Activated CD4-positive, alpha-beta memory T cell treated with anti-CD3 and anti-CD28 coated beads for 36 hours (primary cell): ENCODE measurements at regions not wholly inside any gene's neighbourhood (a gene's known extent, or its start where the extent isn't known, plus 50 kb on each side); places are given as distances from the start of the nearest gene placed in this dataset.

ENCODE experiments used
- CTCF ChIA-PET: fragments of 350-600 bp; sonication (Branson Sonifier 250); formaldehyde crosslinking; loops from one replicate; lab custom pipeline; 2021; ENCODE audit warnings: antibody characterized with exemption, inconsistent platforms; lab: Charles Lee
- POLR2A ChIA-PET: fragments of 350-600 bp; sonication (Branson Sonifier 250); formaldehyde crosslinking; loops from one replicate; lab custom pipeline; 2021; ENCODE audit warnings: antibody characterized with exemption; lab: Charles Lee
- DNase-seq: peaks from one replicate; pipeline ENCODE4 v3.0.0-alpha.2; 2020
- H3K27ac Mint-ChIP-seq: one replicate; pipeline ENCODE4 v1.8.0; 2021; ENCODE audit warnings: mixed read lengths
- H3K27me3 Mint-ChIP-seq: one replicate; pipeline ENCODE4 v1.8.0; 2021; ENCODE audit warnings: mixed read lengths
- H3K36me3 Mint-ChIP-seq: one replicate; pipeline ENCODE4 v1.8.0; 2021; ENCODE audit warnings: mixed read lengths
- H3K4me1 Mint-ChIP-seq: one replicate; pipeline ENCODE4 v1.8.0; 2021; ENCODE audit warnings: low read depth, mixed read lengths
- H3K4me3 Mint-ChIP-seq: one replicate; pipeline ENCODE4 v1.8.0; 2021; ENCODE audit warnings: mild to moderate bottlenecking, mixed read lengths
- H3K9me3 Mint-ChIP-seq: one replicate; pipeline ENCODE4 v1.8.0; 2021; ENCODE audit warnings: mixed read lengths
- intact Hi-C: fragments of 100-400 bp; cut with micrococcal nuclease; formaldehyde crosslinking; loops from one replicate; pipeline ENCODE4 v1.15.1; 2023

GRCh38 chr6:137350857-137351256 lies 131.7 kb upstream of the IFNGR1 start:
- Mint-ChIP-seq H3K4me1 (peaks cover 16% of the 10 kb centered on the region), H3K27ac (no peak overlapping the region), H3K4me3 (no peak overlapping the region), H3K27me3 (no peaks in the 10 kb centered on the region), H3K36me3 (no peaks in the 10 kb centered on the region), H3K9me3 (no peaks in the 10 kb centered on the region)
- DNase-seq = no peak
- ChIA-PET CTCF (interaction anchor here (1.0 to 2.1 kb wide), 3 partner anchors 9 to 79 kb away, joined by 3 to 14 read pairs (median 7); no protein-coding TSS in a partner anchor), POLR2A (no interaction called here)
- intact Hi-C loops = no loop called here

- H3K36me3 Mint-ChIP-seq = no peaks in the 10 kb centered on the region
- no peak for DNase-seq
- no peak overlapping the region for H3K27ac Mint-ChIP-seq
- peaks cover 16% of the 10 kb centered on the region for H3K4me1 Mint-ChIP-seq
- H3K4me3 Mint-ChIP-seq = no peak overlapping the region
- intact Hi-C loops = loop anchor here (10.0 kb wide), 1 partner anchor 145 kb away; the partner anchor contains the start of gene OLIG3
- H3K27me3 Mint-ChIP-seq = no peaks in the 10 kb centered on the region
- POLR2A ChIA-PET = no interaction called here
- H3K9me3 Mint-ChIP-seq = no peaks in the 10 kb centered on the region
- CTCF ChIA-PET = interaction anchor here (1.0 to 2.1 kb wide), 5 partner anchors 8 to 79 kb away, joined by 3 to 14 read pairs (median 4); no protein-coding TSS in a partner anchor
These were observed 131.0 kb upstream of the IFNGR1 start for GRCh38 chr6:137349856-137350830.

GRCh38 chr6:137348777-137349176 lies 129.6 kb upstream of the IFNGR1 start:
- Mint-ChIP-seq H3K36me3 (no peaks in the 10 kb centered on the region), H3K4me1 (peaks cover 15% of the 10 kb centered on the region), H3K27ac (no peak overlapping the region), H3K4me3 (no peak overlapping the region), H3K9me3 (no peaks in the 10 kb centered on the region), H3K27me3 (no peaks in the 10 kb centered on the region)
- ChIA-PET POLR2A (no interaction called here), CTCF (interaction anchor here (0.8 to 2.1 kb wide), 4 partner anchors 9 to 66 kb away, joined by 3 to 14 read pairs (median 4); no protein-coding TSS in a partner anchor)
- intact Hi-C loops = loop anchor here (10.0 kb wide), 1 partner anchor 146 kb away; the partner anchor contains the start of gene OLIG3
- no peak for DNase-seq

GRCh38 chr6:137343241-137343640 lies 124.1 kb upstream of the IFNGR1 start:
- H3K9me3 Mint-ChIP-seq = no peaks in the 10 kb centered on the region
- CTCF ChIA-PET = interaction anchor here (0.9 to 3.8 kb wide), 9 partner anchors 13 to 299 kb away, joined by 3 to 44 read pairs (median 4); no protein-coding TSS in a partner anchor
- no peak overlapping the region for H3K27ac Mint-ChIP-seq
- POLR2A ChIA-PET = no interaction called here
- H3K4me3 Mint-ChIP-seq = peak overlapping the region; percentile 75
- intact Hi-C loops = loop anchor here (2.0 to 10.0 kb wide), 2 partner anchors 46 to 152 kb away; partner anchors contain the start of gene OLIG3
- H3K36me3 Mint-ChIP-seq = no peaks in the 10 kb centered on the region
- H3K4me1 Mint-ChIP-seq = peaks cover 13% of the 10 kb centered on the region
- no peaks in the 10 kb centered on the region for H3K27me3 Mint-ChIP-seq
- DNase-seq = no peak

GRCh38 chr6:137342607-137343190 lies 123.5 kb upstream of the IFNGR1 start:
- no peaks in the 10 kb centered on the region for H3K9me3 Mint-ChIP-seq
- H3K36me3 Mint-ChIP-seq = no peaks in the 10 kb centered on the region
- ChIA-PET POLR2A (no interaction called here), CTCF (interaction anchor here (0.5 to 3.8 kb wide), 22 partner anchors 8 to 633 kb away, joined by 3 to 44 read pairs (median 3); no protein-coding TSS in a partner anchor)
- no peak overlapping the region for H3K27ac Mint-ChIP-seq
- peak overlapping the region; percentile 75 for H3K4me3 Mint-ChIP-seq
- peaks cover 3% of the 10 kb centered on the region for H3K27me3 Mint-ChIP-seq
- intact Hi-C loops = loop anchor here (1.0 to 10.0 kb wide), 5 partner anchors 46 to 299 kb away; partner anchors contain the start of gene OLIG3
- peaks cover 13% of the 10 kb centered on the region for H3K4me1 Mint-ChIP-seq
- no peak for DNase-seq

GRCh38 chr6:137341681-137342195 lies 122.6 kb upstream of the IFNGR1 start:
- peaks cover 13% of the 10 kb centered on the region for H3K4me1 Mint-ChIP-seq
- peaks cover 4% of the 10 kb centered on the region for H3K27me3 Mint-ChIP-seq
- ChIA-PET CTCF (interaction anchor here (0.6 to 3.8 kb wide), 17 partner anchors 9 to 634 kb away, joined by 3 to 44 read pairs (median 4); no protein-coding TSS in a partner anchor), POLR2A (no interaction called here)
- no peaks in the 10 kb centered on the region for H3K9me3 Mint-ChIP-seq
- peak; percentile 66 for DNase-seq
- H3K27ac Mint-ChIP-seq = no peak overlapping the region
- intact Hi-C loops = loop anchor here (1.0 to 10.0 kb wide), 5 partner anchors 47 to 300 kb away; partner anchors contain the start of gene OLIG3
- no peaks in the 10 kb centered on the region for H3K36me3 Mint-ChIP-seq
- peak overlapping the region; percentile 11 for H3K4me3 Mint-ChIP-seq

GRCh38 chr6:137339929-137340559 lies 120.9 kb upstream of the IFNGR1 start:
- intact Hi-C loops = loop anchor here (10.0 kb wide), 1 partner anchor 155 kb away; the partner anchor contains the start of gene OLIG3
- POLR2A ChIA-PET = no interaction called here
- peaks cover 13% of the 10 kb centered on the region for H3K4me1 Mint-ChIP-seq
- CTCF ChIA-PET = interaction anchor here (0.9 to 1.9 kb wide), 4 partner anchors 9 to 302 kb away, joined by 3 to 7 read pairs (median 4); no protein-coding TSS in a partner anchor
- no peak overlapping the region for H3K27ac Mint-ChIP-seq
- peaks cover 1% of the 10 kb centered on the region for H3K36me3 Mint-ChIP-seq
- no peaks in the 10 kb centered on the region for H3K9me3 Mint-ChIP-seq
- H3K27me3 Mint-ChIP-seq = peaks cover 10% of the 10 kb centered on the region
- no peak for DNase-seq
- H3K4me3 Mint-ChIP-seq = no peak overlapping the region

- peaks cover 16% of the 10 kb centered on the region for H3K27me3 Mint-ChIP-seq
- CTCF ChIA-PET = no interaction called here
These were observed 115.7 kb upstream of the IFNGR1 start for GRCh38 chr6:137334884-137335283.

GRCh38 chr6:137334094-137334493 lies 114.9 kb upstream of the IFNGR1 start:
- Mint-ChIP-seq H3K4me3 (no peak overlapping the region), H3K27ac (no peak overlapping the region), H3K36me3 (peaks cover 1% of the 10 kb centered on the region), H3K27me3 (peaks cover 16% of the 10 kb centered on the region), H3K9me3 (no peaks in the 10 kb centered on the region), H3K4me1 (no peaks in the 10 kb centered on the region)
- ChIA-PET CTCF (interaction anchor here (0.7 kb wide), 1 partner anchor 278 kb away, joined by 3 read pairs; no protein-coding TSS in a partner anchor), POLR2A (no interaction called here)
- intact Hi-C loops = no loop called here
- no peak for DNase-seq

More at GRCh38 chr6:137334884-137335283, 115.7 kb upstream of the IFNGR1 start:
- no peaks in the 10 kb centered on the region for H3K9me3 Mint-ChIP-seq
- no peak overlapping the region for H3K27ac Mint-ChIP-seq
- H3K36me3 Mint-ChIP-seq = peaks cover 1% of the 10 kb centered on the region
- no peaks in the 10 kb centered on the region for H3K4me1 Mint-ChIP-seq
- intact Hi-C loops = no loop called here
- no peak overlapping the region for H3K4me3 Mint-ChIP-seq
- POLR2A ChIA-PET = no interaction called here
- no peak for DNase-seq

GRCh38 chr6:137332637-137333280 lies 113.6 kb upstream of the IFNGR1 start:
- peaks cover 1% of the 10 kb centered on the region for H3K36me3 Mint-ChIP-seq
- H3K9me3 Mint-ChIP-seq = no peaks in the 10 kb centered on the region
- intact Hi-C loops = no loop called here
- CTCF ChIA-PET = interaction anchor here (1.6 kb wide), 1 partner anchor 83 kb away, joined by 6 read pairs; no protein-coding TSS in a partner anchor
- POLR2A ChIA-PET = no interaction called here
- DNase-seq = no peak
- no peak overlapping the region for H3K4me3 Mint-ChIP-seq
- H3K27me3 Mint-ChIP-seq = peaks cover 14% of the 10 kb centered on the region
- no peaks in the 10 kb centered on the region for H3K4me1 Mint-ChIP-seq
- H3K27ac Mint-ChIP-seq = no peak overlapping the region

GRCh38 chr6:137323860-137324259 lies 104.7 kb upstream of the IFNGR1 start:
- CTCF ChIA-PET = no interaction called here
- Mint-ChIP-seq H3K4me3 (no peak overlapping the region), H3K27me3 (peaks cover 2% of the 10 kb centered on the region), H3K9me3 (no peaks in the 10 kb centered on the region), H3K4me1 (no peaks in the 10 kb centered on the region), H3K27ac (no peak overlapping the region), H3K36me3 (no peaks in the 10 kb centered on the region)
- POLR2A ChIA-PET = no interaction called here
- intact Hi-C loops = no loop called here
- no peak for DNase-seq
